ENCODE measurements at regions not wholly inside any gene's neighbourhood (a gene's known extent, or its start where the extent isn't known, plus 50 kb on each side); places are given as distances from the start of the nearest gene placed in this dataset.

DNA sequence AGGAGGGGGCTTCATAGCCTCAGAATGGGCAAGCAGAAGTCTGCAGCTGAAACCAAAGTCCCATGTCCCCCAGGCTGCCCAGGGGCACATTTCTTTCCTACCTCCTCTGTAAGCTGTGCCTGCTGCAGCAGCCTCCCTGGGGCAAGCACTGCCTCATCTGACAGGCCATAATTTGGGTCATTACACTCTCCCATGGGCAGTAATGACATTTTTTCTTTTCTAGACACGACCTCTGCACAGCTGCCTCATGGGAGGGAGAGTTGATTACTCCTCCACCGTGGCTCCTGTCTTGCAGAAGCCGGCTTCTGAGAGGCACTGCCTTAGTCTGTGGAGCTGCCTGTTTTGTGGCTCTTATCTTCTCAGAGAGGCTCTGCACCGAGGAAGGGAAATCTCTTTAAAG is 268.9 kb downstream of the TDRD15 start:
- no peaks in the 10 kb centered on the region for H4K20me1 ChIP-seq (ENCODE audit: control insufficient read depth, extremely low read depth, insufficient read depth, low read length)
- H3K79me2 ChIP-seq (ENCODE audit: control insufficient read depth, insufficient read depth, low read length) = no peaks in the 10 kb centered on the region
- no peaks in the 10 kb centered on the region for H3K4me1 ChIP-seq (ENCODE audit: control insufficient read depth, extremely low read depth, insufficient read depth, low read length)
- H3K4me3 ChIP-seq (replicated peaks in 1 of 4; ENCODE audit: control extremely low read depth in 1 of 4, insufficient read depth in 1 of 4, low read depth in 3 of 4, low read length in 4 of 4) = no peak overlapping the region
- H3K9ac ChIP-seq (ENCODE audit: insufficient read depth, low read length) = no peak overlapping the region
- no peak overlapping the region for H3K27ac ChIP-seq (ENCODE audit: insufficient read depth, low read length)
- no peak for TF ChIP-seq CTCF (conservative IDR thresholded peaks at IDR 0.05 in 1 of 2, IDR thresholded peaks at IDR 0.05 in 1 of 2; ENCODE audit: low read depth in 1 of 2, low read length in 2 of 2)
- no peak for TF ChIP-seq EZH2 (IDR thresholded peaks at IDR 0.05; ENCODE audit: low read length, missing control alignments)
- no peak overlapping the region for H3K4me2 ChIP-seq (ENCODE audit: extremely low read depth, insufficient read depth, low read length)
- H3K27me3 ChIP-seq (ENCODE audit: control insufficient read depth, insufficient read depth, low read length) = no peaks in the 10 kb centered on the region
- no peaks in the 10 kb centered on the region for H3K9me3 ChIP-seq (ENCODE audit: control insufficient read depth, insufficient read depth, low read depth, low read length)
- no peaks in the 10 kb centered on the region for H3K36me3 ChIP-seq (ENCODE audit: control insufficient read depth, insufficient read depth, low read length)
- no peak overlapping the region for H2AFZ ChIP-seq (ENCODE audit: low read length)
- no peak for DNase-seq (ENCODE audit: low read depth in 2 of 2)

DNA sequence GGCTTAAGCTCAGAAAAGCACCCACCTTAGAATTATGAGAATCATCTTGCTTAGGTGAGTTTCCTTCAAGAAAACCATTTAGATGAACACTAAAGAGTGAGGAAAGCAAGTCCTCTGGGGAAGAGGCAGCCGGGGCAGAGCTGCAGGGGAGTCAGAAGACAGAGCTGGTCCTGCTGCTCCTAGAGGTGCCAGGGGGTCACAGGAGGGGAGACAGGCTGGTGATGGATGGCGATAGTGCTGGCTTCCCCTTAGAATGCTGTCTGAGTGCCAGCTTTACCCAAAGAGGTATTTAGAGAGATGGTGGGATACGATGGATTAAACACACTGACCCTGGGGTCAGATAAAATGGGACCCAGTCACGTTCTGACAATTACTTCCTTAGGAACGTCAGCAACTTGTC is 269.4 kb downstream of the TDRD15 start:
- Histone ChIP-seq H3K79me2 (ENCODE audit: control insufficient read depth, insufficient read depth, low read length) (no peaks in the 10 kb centered on the region), H3K9me3 (ENCODE audit: control insufficient read depth, insufficient read depth, low read depth, low read length) (no peaks in the 10 kb centered on the region), H3K36me3 (ENCODE audit: control insufficient read depth, insufficient read depth, low read length) (no peaks in the 10 kb centered on the region), H3K27me3 (ENCODE audit: control insufficient read depth, insufficient read depth, low read length) (no peaks in the 10 kb centered on the region), H3K9ac (ENCODE audit: insufficient read depth, low read length) (no peak overlapping the region), H3K4me2 (ENCODE audit: extremely low read depth, insufficient read depth, low read length) (no peak overlapping the region), H3K4me1 (ENCODE audit: control insufficient read depth, extremely low read depth, insufficient read depth, low read length) (no peaks in the 10 kb centered on the region), H2AFZ (ENCODE audit: low read length) (no peak overlapping the region), H3K27ac (ENCODE audit: insufficient read depth, low read length) (no peak overlapping the region), H4K20me1 (ENCODE audit: control insufficient read depth, extremely low read depth, insufficient read depth, low read length) (no peaks in the 10 kb centered on the region), H3K4me3 (replicated peaks in 1 of 4; ENCODE audit: control extremely low read depth in 1 of 4, insufficient read depth in 1 of 4, low read depth in 3 of 4, low read length in 4 of 4) (no peak overlapping the region)
- DNase-seq (ENCODE audit: low read depth in 2 of 2) = no peak
- TF ChIP-seq EZH2 (IDR thresholded peaks at IDR 0.05; ENCODE audit: low read length, missing control alignments) (no peak), CTCF (conservative IDR thresholded peaks at IDR 0.05 in 1 of 2, IDR thresholded peaks at IDR 0.05 in 1 of 2; ENCODE audit: low read depth in 1 of 2, low read length in 2 of 2) (no peak)

GRCh38 chr2:21395366-21395765 is 271.6 kb downstream of the TDRD15 start:
- DNase-seq (ENCODE audit: low read depth in 2 of 2) = no peak
- TF ChIP-seq CTCF (conservative IDR thresholded peaks at IDR 0.05 in 1 of 2, IDR thresholded peaks at IDR 0.05 in 1 of 2; ENCODE audit: low read depth in 1 of 2, low read length in 2 of 2) (no peak), EZH2 (IDR thresholded peaks at IDR 0.05; ENCODE audit: low read length, missing control alignments) (no peak)
- no peak overlapping the region for H3K4me2 ChIP-seq (ENCODE audit: extremely low read depth, insufficient read depth, low read length)

More at GRCh38 chr2:21395366-21395765, 271.6 kb downstream of the TDRD15 start:
- Histone ChIP-seq H3K36me3 (ENCODE audit: control insufficient read depth, insufficient read depth, low read length) (no peaks in the 10 kb centered on the region), H2AFZ (ENCODE audit: low read length) (no peak overlapping the region), H3K79me2 (ENCODE audit: control insufficient read depth, insufficient read depth, low read length) (no peaks in the 10 kb centered on the region), H4K20me1 (ENCODE audit: control insufficient read depth, extremely low read depth, insufficient read depth, low read length) (no peaks in the 10 kb centered on the region), H3K9me3 (ENCODE audit: control insufficient read depth, insufficient read depth, low read depth, low read length) (no peaks in the 10 kb centered on the region), H3K27ac (ENCODE audit: insufficient read depth, low read length) (no peak overlapping the region), H3K9ac (ENCODE audit: insufficient read depth, low read length) (no peak overlapping the region), H3K27me3 (ENCODE audit: control insufficient read depth, insufficient read depth, low read length) (no peaks in the 10 kb centered on the region), H3K4me1 (ENCODE audit: control insufficient read depth, extremely low read depth, insufficient read depth, low read length) (no peaks in the 10 kb centered on the region), H3K4me3 (replicated peaks in 1 of 4; ENCODE audit: control extremely low read depth in 1 of 4, insufficient read depth in 1 of 4, low read depth in 3 of 4, low read length in 4 of 4) (no peak overlapping the region)
